Left lobe of liver (tissue), 2 donors: ENCODE measurements at regions not wholly inside any gene's neighbourhood (a gene's known extent, or its start where the extent isn't known, plus 50 kb on each side); places are given as distances from the start of the nearest gene placed in this dataset.
"Not testable (repeated sequence)": the region's sequence is repeated elsewhere in the genome, so short reads cannot be mapped to it uniquely, and the experiment has no call there.

Source experiments
- ATAC-seq: fragments of 200-7000 bp; cut with Tn5 transposase; one replicate; pipeline ENCODE4 v1.9.1; 2020; ENCODE audit warnings: mild to moderate bottlenecking, moderate library complexity
- DNase-seq: peaks from one replicate; pipeline ENCODE4 v3.0.0-alpha.2; 2020; ENCODE audit warnings: low spot score
- donor health status: DM: no; HTN: no; CAD: no; lungs with moderate emphysema.
- donor health status: DM: no; HTN: yes; CAD: no.

DNA sequence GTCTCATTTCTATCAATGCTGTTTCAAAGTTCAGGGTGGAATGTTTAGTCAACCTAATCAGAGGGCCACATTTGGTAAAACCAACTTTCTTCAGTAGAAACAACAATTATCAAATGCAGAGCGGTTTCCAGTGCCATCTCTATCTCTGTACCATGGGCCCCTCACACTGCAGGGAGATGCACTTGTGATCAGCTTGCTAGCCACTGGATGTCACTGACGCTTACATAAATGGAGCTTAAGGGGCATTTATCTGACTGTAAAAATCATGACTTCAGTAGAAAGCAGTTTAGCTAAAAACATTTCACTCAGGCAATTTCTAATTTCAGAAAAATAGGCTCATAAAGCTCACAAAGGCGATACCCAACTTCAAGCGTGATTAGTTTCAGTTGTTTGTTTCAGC, 678.0 kb downstream of the ZEB2 start:
- DNase-seq = no peak
- no peak for ATAC-seq

DNA sequence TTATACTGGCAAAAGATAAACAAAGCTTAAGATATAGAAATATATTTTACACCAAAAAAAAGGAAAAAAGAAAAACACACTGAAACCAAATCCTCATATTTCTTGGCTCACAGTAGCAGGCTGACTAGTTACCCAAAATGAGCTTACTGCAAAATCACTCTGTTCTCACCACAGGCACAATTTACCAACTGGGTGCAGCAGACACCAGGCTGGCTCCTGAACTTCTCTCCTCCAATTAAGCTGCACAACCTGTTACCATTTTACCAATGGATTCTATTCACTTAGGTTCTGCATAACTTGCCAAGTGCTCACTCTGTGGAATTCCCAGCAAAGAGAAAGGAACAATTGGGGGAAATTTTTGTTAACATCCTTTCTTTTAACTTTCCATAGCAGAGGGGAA, 679.3 kb downstream of the ZEB2 start:
- ATAC-seq (no peak), DNase-seq (no peak)

DNA sequence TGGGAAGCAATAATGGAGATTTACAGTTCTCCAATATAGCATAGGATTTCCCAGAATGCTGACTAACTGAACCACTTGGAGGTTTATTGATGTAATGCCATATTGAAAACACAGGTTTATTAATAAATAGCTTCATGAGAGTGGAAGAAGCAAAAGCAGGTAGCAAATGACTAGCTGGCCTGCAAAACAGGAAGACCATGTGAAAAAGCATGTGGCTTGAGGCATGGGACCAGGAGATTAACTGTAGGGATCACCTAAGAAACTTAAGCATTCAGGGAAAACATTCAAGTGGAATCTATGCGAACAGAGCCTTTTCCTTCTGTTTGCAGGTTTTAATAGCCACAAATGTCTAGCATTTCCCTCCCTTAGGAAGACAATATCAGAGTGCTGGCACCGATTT, 679.7 kb downstream of the ZEB2 start:
- DNase-seq = no peak

DNA sequence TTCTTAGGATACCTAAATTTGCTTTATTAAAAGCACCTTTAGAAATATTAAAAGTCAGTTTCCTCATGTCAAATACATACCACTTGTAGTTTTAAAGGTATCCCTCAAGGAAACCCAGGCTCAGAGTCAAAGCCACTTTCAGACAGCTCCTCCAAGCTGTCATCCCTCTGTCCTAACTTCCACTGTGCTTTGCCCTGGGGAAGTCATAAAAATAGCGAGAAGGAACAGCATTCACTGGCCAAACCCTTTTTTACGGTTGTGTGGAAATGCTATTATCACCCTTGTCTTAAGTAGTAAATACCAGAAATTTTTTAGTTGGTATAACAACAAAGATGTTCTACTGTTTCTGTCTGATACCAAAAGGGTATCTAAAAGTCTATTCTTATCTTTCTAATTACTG, 680.5 kb downstream of the ZEB2 start:
- no peak for DNase-seq
- ATAC-seq = no peak

More for the DNA sequence above, 679.7 kb downstream of the ZEB2 start:
- no peak for ATAC-seq

DNA sequence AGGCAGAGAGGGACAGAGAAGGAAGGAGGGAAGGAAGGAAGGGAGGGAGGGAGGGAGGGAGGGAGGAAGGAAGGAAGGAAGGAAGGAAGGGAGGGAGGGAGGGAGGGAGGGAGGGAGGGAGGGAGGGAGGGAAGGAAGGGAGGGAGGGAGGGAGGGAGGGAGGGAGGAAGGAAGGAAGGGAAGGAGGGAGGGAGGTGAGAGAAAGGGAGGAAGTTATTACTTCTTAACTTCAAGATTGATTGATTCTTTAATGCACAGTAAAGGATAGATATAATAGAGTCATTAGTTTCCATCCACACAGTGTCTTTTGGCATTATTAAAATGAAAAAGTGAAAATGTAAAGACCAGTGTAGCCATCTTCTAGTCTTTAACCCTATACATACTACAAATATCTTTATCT, 682.9 kb downstream of the ZEB2 start:
- not testable (repeated sequence) for ATAC-seq, DNase-seq

DNA sequence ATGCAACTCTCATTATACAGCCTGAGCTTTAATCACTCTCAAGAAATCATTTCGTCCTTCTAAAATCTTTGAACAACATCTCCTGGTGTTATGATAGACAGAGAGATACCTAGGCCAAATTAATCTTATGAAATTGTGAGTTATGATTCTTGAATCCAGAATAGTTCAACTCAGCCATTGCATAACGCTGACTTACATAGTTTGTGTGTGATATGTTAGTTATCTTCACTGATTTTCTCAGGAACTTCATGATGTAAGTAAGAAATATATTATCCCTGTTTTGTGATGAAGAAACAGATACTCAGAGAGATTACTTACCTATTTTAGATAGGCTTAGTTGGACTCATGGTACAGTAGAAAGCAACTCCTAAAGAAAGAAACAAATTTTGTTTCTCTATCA, 684.4 kb downstream of the ZEB2 start:
- no peak for ATAC-seq
- no peak for DNase-seq

DNA sequence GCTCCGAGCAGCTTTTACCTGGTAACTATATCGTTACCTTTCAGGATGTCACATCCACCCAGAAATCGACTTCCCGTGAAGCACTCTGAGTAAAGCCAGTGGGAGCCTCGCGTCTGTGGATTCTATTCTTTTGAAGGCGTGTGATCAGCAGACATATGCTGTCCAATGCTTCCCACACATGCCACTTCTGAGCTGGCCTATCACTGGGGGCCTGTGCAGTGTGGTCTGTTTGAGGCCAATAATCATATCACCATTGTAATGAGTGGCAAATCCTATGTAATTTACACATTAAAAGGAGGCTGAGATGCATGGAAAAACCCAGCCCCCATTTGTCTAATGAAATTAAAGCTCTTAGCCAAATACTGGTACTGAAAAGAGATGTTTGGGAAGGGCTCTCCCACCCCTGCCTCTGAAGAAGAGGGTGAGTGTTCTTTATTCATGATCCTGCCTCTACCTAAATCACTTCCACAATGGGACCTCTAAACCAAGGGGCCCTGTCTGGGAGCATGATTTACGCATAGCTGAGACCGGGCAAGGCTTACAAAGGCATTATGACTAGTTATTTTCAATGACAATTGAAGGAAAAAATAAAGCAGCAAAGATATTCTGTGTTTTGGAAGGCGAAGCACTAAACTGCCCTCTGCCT, 686.8 kb downstream of the ZEB2 start:
- ATAC-seq (no peak), DNase-seq (no peak)

DNA sequence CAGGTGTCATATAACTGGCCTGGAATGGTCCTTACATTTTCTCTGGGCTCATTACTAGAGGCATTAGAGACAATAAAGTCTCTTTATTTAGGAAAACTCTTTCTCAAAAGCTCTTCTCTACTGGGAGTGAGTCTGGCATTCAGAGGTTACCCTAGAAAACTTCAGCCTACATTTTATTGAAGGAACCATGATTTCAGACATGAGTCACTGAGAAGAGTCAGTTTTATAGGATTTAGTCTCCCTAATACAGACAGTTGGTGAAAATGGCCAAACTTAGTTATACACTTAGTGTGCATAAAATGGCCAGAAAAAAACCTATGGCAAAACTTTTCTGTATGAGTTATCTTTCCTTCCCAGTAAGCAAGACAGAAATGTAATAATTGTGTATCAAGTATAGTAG, 689.4 kb downstream of the ZEB2 start:
- ATAC-seq = no peak
- no peak for DNase-seq

DNA sequence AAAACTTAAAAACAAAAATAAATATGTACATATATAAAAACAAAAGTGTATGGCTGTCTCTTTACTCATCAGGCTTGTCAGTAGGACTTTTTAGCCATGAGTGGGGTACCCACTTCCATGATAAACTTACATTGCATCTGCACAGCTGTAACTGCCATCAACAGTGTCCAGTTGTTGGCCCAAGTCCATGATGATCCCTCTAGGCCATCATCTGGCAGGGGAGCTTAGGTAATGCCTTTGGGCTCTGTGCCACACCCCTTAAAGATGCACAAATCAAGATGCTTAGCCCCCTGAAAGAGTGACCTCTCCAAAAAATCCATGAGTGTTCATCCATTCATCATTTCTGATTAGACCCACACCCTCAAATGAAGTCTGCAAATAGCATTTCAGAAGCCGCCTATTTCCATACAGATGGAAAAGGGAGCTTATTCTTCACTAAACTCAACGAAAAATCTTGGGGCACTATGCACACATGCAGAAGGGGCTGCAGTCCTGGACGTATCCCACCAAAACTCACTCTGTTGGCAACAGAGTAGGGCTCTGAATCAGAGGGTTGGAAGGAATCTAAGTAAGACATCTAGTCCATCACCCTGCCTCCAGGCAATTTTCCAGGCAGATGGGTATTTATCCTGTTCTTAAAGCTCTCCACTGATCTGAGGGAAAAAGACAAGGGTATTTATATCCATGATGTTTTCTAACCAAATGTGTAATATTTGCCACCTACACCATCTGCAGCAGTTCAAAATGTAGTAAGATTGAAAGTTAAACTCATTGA, 691.0 kb downstream of the ZEB2 start:
- no peak for ATAC-seq
- no peak for DNase-seq

DNA sequence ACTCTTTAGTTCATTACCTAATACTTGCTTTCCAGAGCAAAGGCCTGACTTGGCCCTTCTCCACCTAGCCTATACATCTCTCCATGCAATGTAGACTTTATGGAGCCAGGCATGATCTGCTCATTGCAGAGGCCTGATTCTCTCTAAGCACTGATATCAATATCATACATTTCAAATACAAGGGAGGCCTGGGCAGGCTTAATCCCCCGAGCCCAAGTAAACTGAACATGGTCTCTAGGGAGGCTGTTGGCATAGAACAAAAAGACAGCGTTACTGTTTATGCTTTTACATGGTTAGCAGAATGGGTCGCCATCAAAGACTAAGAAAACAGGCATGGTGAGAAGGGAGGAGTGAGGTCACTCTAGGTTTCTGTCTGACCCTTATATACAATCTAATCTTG, 695.1 kb downstream of the ZEB2 start:
- DNase-seq (no peak), ATAC-seq (no peak)

DNA sequence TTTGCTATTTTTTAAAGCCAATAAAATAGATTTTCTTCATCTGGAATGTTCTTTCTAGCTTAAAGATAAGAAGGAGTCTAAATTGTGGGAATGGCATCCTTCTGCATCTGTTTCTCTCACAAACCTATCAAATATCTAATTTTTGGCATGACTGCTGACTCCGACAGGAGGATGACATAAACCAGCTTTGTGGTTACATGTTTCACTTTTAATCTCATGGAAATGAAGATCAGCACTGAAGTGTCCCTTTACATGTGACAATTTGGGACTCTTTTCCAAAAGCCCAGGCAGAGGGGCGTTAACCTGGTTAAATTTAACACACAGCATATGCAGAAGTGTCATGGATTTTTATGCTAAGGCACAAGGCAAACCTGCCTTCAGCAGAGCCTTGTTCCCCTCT, 694.7 kb downstream of the ARHGAP15 start:
- DNase-seq = no peak

DNA sequence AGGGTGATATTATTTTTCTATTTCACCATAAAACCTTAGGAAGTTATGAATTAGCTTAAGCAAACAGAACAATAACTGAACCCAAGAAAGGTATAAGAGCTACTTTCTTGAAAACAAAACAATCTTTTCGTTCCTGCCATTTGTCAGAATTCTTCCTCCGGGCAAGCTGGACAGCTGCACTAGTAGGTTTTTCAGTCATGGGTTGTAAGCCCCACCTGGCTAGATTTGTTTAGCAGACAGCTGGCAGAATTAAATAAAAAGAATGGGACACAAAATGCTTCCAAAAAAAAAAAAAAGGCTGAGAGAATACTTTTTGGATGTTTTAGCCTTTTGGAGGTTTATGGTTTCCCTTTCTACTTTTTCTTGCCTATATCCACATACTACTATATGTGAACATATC, 694.1 kb downstream of the ARHGAP15 start:
- DNase-seq (no peak), ATAC-seq (no peak)

More for the DNA sequence above, 694.7 kb downstream of the ARHGAP15 start:
- no peak for ATAC-seq

DNA sequence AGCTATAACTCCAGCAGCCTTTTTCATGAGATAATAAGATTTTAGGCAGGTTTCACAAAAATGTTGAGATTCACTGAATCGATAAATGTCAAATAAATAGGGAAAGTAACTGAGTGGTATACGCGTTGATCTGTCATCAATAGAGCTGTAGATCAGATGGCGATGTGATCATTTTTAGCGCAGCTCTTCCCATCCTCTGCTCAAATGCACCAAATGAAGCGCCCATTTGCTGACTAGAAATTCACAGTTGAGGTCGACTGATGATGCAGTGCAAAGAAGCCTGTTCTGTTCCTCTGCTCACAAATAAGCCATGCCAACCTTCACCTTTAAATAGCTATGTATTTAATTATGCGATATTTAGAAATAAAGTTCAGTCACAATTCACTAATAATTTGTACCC, 693.5 kb downstream of the ARHGAP15 start:
- DNase-seq (no peak), ATAC-seq (no peak)

DNA sequence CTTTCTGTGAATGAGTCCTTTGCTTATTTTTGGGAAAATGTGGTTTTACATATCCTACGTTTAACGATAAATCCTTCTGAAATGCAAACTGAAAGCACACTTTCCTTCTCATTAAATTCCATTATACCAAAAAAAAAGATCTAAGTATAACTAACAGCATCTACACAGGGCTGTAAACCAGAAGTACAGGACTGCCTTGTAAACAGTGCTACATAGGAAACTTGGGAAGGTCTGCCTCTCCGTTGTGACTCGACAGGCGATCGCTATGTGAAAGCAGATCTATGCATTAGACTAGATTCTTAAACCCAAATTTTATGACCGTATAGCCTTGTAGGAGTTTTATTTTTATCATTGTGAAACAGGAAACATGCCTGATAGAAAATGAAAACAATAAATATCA, 690.5 kb downstream of the ARHGAP15 start:
- DNase-seq = no peak

DNA sequence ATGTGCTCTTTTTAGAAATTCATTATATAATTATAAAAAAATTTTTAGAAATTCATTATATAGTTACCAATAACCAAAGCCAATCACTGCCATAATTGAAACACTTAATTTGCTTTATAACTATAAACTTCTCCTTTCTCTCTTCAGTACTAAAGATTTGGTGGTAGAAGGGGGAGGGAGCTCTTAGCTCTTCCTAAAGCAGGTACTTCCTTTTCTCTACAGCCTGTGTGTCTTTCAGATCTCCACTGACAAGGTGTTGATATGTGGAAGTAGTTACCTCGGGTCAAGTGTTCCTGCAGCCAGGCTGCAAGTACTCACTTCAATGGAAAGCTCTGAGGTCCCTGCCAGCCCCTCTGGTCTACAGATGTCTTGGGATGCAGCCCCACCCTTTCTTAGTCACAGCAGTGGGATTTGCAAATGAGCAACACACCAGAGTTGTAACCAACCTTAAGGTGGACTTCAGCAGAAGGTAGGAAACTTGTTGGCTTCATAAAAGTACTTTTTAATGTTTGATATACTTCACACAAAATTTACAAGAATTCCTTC, 690.0 kb downstream of the ARHGAP15 start:
- ATAC-seq (no peak), DNase-seq (no peak)

More for the DNA sequence above, 690.5 kb downstream of the ARHGAP15 start:
- no peak for ATAC-seq
